ENCODE measurements at regions not wholly inside any gene's neighbourhood (a gene's known extent, or its start where the extent isn't known, plus 50 kb on each side); places are given as distances from the start of the nearest gene placed in this dataset.
"Not testable (repeated sequence)": the region's sequence is repeated elsewhere in the genome, so short reads cannot be mapped to it uniquely, and the experiment has no call there.

GRCh38 chr10:23545866-23546265 is 107.0 kb downstream of the OTUD1 start:
- not testable (repeated sequence) for DNase-seq

- no peak for DNase-seq
These were observed 118.0 kb downstream of the OTUD1 start for GRCh38 chr10:23556727-23557440.

GRCh38 chr10:23557777-23558176 is 118.9 kb downstream of the OTUD1 start:
- DNase-seq, result no peak

GRCh38 chr10:23558361-23558799 is 119.5 kb downstream of the OTUD1 start:
- DNase-seq, result no peak

- no peak for DNase-seq
These were observed 130.1 kb downstream of the OTUD1 start for GRCh38 chr10:23568996-23569395.

GRCh38 chr10:23571884-23572283 is 133.0 kb downstream of the OTUD1 start:
- no peak for DNase-seq

- DNase-seq, result no peak
These were observed 143.1 kb downstream of the OTUD1 start for GRCh38 chr10:23581906-23582450.

GRCh38 chr10:23584396-23584795 is 145.5 kb downstream of the OTUD1 start:
- DNase-seq, result no peak

GRCh38 chr10:23585186-23585585 is 146.3 kb downstream of the OTUD1 start:
- no peak for DNase-seq

- no peak for DNase-seq
These were observed 146.8 kb downstream of the OTUD1 start for GRCh38 chr10:23585666-23586065.

- DNase-seq, result not testable (repeated sequence)
These were observed 156.4 kb downstream of the OTUD1 start for GRCh38 chr10:23595278-23595677.

GRCh38 chr10:23604613-23605012 is 165.7 kb downstream of the OTUD1 start:
- no peak for DNase-seq

- DNase-seq, result no peak
These were observed 167.6 kb downstream of the OTUD1 start for GRCh38 chr10:23606456-23606855.

GRCh38 chr10:23608926-23609325 is 170.1 kb downstream of the OTUD1 start:
- DNase-seq, result no peak

- no peak for DNase-seq
These were observed 171.9 kb downstream of the OTUD1 start for GRCh38 chr10:23610626-23611307.

GRCh38 chr10:23611308-23612029 is 172.6 kb downstream of the OTUD1 start:
- DNase-seq, result no peak

- DNase-seq, result no peak
These were observed 175.0 kb downstream of the OTUD1 start for GRCh38 chr10:23613900-23614299.

- DNase-seq, result no peak
These were observed 175.6 kb downstream of the OTUD1 start for GRCh38 chr10:23614483-23614882.

- DNase-seq, result no peak
These were observed 191.5 kb downstream of the OTUD1 start for GRCh38 chr10:23630376-23630775.

- no peak for DNase-seq
These were observed 192.0 kb downstream of the OTUD1 start for GRCh38 chr10:23630885-23631284.

GRCh38 chr10:23643111-23643780 is 204.4 kb downstream of the OTUD1 start:
- no peak for DNase-seq

- no peak for DNase-seq
These were observed 209.7 kb downstream of the OTUD1 start for GRCh38 chr10:23648618-23649017.

- no peak for DNase-seq
These were observed 217.9 kb downstream of the OTUD1 start for GRCh38 chr10:23656735-23657134.

Measured in stimulated activated CD4-positive, alpha-beta T cell treated with anti-CD3 and anti-CD28 coated beads, Interleukin-4, amount 100 ng/mL, for 24 hours (primary cell).